ENCODE measurements at regions not wholly inside any gene's neighbourhood (a gene's known extent, or its start where the extent isn't known, plus 50 kb on each side); places are given as distances from the start of the nearest gene placed in this dataset.

DNA sequence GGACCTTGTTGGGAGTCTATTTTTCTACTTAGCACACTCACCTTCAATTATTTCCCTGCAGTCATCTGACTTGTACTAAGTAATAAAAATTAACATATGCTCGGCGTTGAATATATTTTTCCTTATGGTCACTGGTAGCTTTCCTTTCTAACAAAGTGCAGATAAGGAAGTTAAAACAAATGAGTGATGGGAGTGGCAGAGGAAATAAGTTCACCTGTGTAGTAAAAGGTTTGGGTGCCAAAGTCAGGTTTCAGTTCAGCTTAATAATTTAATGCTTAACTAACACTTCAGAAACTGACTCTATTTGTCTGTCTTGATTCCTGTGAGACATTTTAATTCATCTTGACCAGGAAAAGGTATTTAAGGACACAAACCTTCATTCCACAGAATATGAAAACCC lies 184.4 kb downstream of the PCDH7 start:
- H3K9me3 ChIP-seq, result peaks cover 0 to 10% (median 0%) of the 10 kb centered on the region in 11 donors
- no peak for TF ChIP-seq CTCF (IDR thresholded peaks at IDR 0.05)
- WGBS, 2 donors, result 78 to 79% methylated on average over 2 of the region's 2 CpGs
- DNase-seq (no peak), ATAC-seq (no peak)
- H3K36me3 ChIP-seq, result no peaks in the 10 kb centered on the region
- H3K4me3 ChIP-seq, result no peak overlapping the region
- H3K27ac ChIP-seq, result no peak overlapping the region
- intact Hi-C loops (cut with DNase I), result no loop called here
- peaks cover 0 to 8% (median 0%) of the 10 kb centered on the region in 9 donors for H3K4me1 ChIP-seq
- no peaks in the 10 kb centered on the region for H3K27me3 ChIP-seq

DNA sequence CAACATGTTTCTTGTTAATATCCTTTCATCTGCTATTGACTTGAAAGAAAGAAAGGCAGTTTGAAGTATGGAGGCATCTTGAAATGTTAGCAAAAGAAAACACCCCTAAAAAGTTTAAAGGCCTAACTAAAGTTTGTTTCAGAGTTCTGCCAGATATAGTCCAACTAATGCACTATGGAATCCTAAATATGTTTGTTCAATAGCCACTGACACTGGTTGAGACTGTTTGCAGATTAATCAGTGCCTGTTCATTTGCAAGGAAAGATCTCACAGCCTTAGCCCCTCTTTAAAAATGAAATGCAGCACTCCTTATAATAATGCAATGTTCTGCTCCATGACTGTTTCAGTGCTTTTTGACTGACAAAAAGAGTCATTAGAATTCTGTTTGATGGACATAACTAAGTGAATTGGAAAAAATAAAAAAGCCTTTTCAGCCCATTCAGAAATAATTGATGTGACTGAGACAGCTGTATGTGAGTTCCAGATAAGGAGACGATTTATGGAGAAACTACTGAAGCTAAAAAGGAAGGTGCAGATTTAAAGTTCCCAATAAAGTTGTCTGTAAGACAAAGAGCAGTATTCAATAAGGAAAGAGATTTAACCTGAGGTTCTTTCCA lies 192.0 kb downstream of the PCDH7 start:
- intact Hi-C loops (cut with DNase I), result no loop called here
- TF ChIP-seq CTCF (IDR thresholded peaks at IDR 0.05), result no peak
- DNase-seq, result no peak
- whole genome bisulfite sequencing, 2 donors, result 10 to 16% methylated on average over 1 of the region's 1 CpG
- Histone ChIP-seq H3K27ac (no peak overlapping the region), H3K36me3 (no peaks in the 10 kb centered on the region), H3K27me3 (no peaks in the 10 kb centered on the region), H3K4me3 (no peak overlapping the region), H3K9me3 (peaks cover 0 to 3% (median 0%) of the 10 kb centered on the region in 11 donors), H3K4me1 (no peaks in the 10 kb centered on the region)
- no peak for ATAC-seq

GRCh38 chr4:30916337-30917274 lies 196.4 kb downstream of the PCDH7 start:
- H3K36me3 ChIP-seq, result no peaks in the 10 kb centered on the region
- no peak for ATAC-seq
- no peak for TF ChIP-seq CTCF (IDR thresholded peaks at IDR 0.05)
- intact Hi-C loops (cut with DNase I), result no loop called here
- no peak for DNase-seq
- H3K4me3 ChIP-seq, result no peak overlapping the region
- no peaks in the 10 kb centered on the region for H3K27me3 ChIP-seq
- no peaks in the 10 kb centered on the region for H3K9me3 ChIP-seq
- H3K27ac ChIP-seq, result no peak overlapping the region
- WGBS, 2 donors, result 83 to 85% methylated on average over 5 of the region's 5 CpGs
- no peaks in the 10 kb centered on the region for H3K4me1 ChIP-seq

GRCh38 chr4:30917946-30918345 lies 197.8 kb downstream of the PCDH7 start:
- Histone ChIP-seq H3K27me3 (no peaks in the 10 kb centered on the region), H3K27ac (no peak overlapping the region), H3K4me1 (no peaks in the 10 kb centered on the region), H3K9me3 (no peaks in the 10 kb centered on the region), H3K4me3 (no peak overlapping the region), H3K36me3 (no peaks in the 10 kb centered on the region)
- no peak for DNase-seq
- no peak for TF ChIP-seq CTCF (IDR thresholded peaks at IDR 0.05)
- intact Hi-C loops (cut with DNase I), result no loop called here
- no peak for ATAC-seq
